ENCODE measurements at regions not wholly inside any gene's neighbourhood (a gene's known extent, or its start where the extent isn't known, plus 50 kb on each side); places are given as distances from the start of the nearest gene placed in this dataset.
A peak's percentile ranks its signal among the peaks of the same experiment; 100 is the strongest.
"Not testable (repeated sequence)": the region's sequence is repeated elsewhere in the genome, so short reads cannot be mapped to it uniquely, and the experiment has no call there.

DNA sequence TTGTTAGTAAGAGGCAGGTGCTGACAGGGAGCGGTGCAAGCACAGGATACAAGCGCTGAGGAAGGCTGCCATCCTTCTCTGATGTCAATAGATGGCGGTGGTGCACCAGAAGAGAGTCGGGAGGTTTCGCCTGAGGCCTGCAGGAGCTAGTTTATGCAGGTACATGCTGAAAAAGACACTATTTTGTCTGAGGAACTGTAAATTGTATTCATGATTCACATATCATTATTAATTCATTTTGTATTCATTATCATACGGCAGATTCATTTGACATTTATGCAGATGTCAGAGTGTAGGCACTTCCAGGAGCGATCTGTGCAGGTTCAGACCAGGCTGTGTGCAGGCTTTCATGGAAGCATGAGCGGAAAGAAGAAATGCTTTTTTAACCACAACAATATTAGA is 824.0 kb downstream of the STIM2 start:
- 37% methylated on average over 8 of the region's 8 CpGs for WGBS
- DNase-seq (ENCODE audit: extremely low spot score): no peak
- H3K9me3 ChIP-seq: no peaks in the 10 kb centered on the region
- no peak overlapping the region for H3K4me3 ChIP-seq
- no peak overlapping the region for H3K27ac ChIP-seq (replicated peaks in 1 of 4)
- no peaks in the 10 kb centered on the region for H3K36me3 ChIP-seq
- H3K4me1 ChIP-seq: no peaks in the 10 kb centered on the region
- intact Hi-C loops (cut with DNase I): no loop called here
- TF ChIP-seq POLR2A (IDR thresholded peaks at IDR 0.05; ENCODE audit: low read depth): no peak
- TF ChIP-seq, protein P1, sequence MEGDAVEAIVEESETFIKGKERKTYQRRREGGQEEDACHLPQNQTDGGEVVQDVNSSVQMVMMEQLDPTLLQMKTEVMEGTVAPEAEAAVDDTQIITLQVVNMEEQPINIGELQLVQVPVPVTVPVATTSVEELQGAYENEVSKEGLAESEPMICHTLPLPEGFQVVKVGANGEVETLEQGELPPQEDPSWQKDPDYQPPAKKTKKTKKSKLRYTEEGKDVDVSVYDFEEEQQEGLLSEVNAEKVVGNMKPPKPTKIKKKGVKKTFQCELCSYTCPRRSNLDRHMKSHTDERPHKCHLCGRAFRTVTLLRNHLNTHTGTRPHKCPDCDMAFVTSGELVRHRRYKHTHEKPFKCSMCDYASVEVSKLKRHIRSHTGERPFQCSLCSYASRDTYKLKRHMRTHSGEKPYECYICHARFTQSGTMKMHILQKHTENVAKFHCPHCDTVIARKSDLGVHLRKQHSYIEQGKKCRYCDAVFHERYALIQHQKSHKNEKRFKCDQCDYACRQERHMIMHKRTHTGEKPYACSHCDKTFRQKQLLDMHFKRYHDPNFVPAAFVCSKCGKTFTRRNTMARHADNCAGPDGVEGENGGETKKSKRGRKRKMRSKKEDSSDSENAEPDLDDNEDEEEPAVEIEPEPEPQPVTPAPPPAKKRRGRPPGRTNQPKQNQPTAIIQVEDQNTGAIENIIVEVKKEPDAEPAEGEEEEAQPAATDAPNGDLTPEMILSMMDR (IDR thresholded peaks at IDR 0.05): peak; percentile 39 to 78 (median 59)
- H3K27me3 ChIP-seq: no peaks in the 10 kb centered on the region

DNA sequence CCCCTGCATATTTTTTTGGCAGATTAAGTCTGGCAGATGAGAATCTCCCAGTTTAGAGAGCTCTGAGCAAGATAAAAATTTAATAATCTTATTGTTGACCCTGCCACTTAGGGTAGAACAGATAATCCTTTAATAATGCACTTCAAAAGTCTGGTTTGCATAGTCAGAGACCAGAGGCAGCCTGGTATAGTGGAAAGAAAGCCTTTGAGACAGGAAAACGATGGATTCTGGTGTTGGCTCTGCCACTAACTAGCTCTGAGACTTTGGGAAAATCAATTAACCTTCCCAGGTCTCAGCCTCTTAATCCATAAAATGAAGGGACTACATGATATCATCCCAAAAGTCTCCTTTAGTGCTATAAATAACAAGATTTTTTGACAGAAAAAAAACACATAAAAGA is 824.5 kb downstream of the STIM2 start:
- Histone ChIP-seq H3K4me1 (no peaks in the 10 kb centered on the region), H3K4me3 (no peak overlapping the region), H3K27me3 (no peaks in the 10 kb centered on the region), H3K27ac (replicated peaks in 1 of 4) (no peak overlapping the region), H3K9me3 (no peaks in the 10 kb centered on the region), H3K36me3 (no peaks in the 10 kb centered on the region)
- no peak for DNase-seq (ENCODE audit: extremely low spot score)
- WGBS: 58% methylated on average over 1 of the region's 1 CpG
- no peak for TF ChIP-seq EP300 (IDR thresholded peaks at IDR 0.05)
- TF ChIP-seq POLR2A (IDR thresholded peaks at IDR 0.05; ENCODE audit: low read depth): no peak
- TF ChIP-seq POLR2AphosphoS5 (IDR thresholded peaks at IDR 0.05): no peak
- TF ChIP-seq, protein P1 (IDR thresholded peaks at IDR 0.05): no peak
- intact Hi-C loops (cut with DNase I): no loop called here

- Histone ChIP-seq H3K27me3 (no peaks in the 10 kb centered on the region), H3K4me1 (no peaks in the 10 kb centered on the region), H3K4me3 (no peak overlapping the region), H3K36me3 (no peaks in the 10 kb centered on the region), H3K27ac (replicated peaks in 1 of 4) (no peak overlapping the region), H3K9me3 (no peaks in the 10 kb centered on the region)
- no peak for DNase-seq (ENCODE audit: extremely low spot score)
- intact Hi-C loops (cut with DNase I): no loop called here
- no peak for TF ChIP-seq POLR2AphosphoS5 (IDR thresholded peaks at IDR 0.05)
- TF ChIP-seq, protein P1 (IDR thresholded peaks at IDR 0.05): no peak
- no peak for TF ChIP-seq EP300 (IDR thresholded peaks at IDR 0.05)
- TF ChIP-seq POLR2A (IDR thresholded peaks at IDR 0.05; ENCODE audit: low read depth): no peak
Observed at GRCh38 chr4:27685947-27686346, 825.3 kb downstream of the STIM2 start.

DNA sequence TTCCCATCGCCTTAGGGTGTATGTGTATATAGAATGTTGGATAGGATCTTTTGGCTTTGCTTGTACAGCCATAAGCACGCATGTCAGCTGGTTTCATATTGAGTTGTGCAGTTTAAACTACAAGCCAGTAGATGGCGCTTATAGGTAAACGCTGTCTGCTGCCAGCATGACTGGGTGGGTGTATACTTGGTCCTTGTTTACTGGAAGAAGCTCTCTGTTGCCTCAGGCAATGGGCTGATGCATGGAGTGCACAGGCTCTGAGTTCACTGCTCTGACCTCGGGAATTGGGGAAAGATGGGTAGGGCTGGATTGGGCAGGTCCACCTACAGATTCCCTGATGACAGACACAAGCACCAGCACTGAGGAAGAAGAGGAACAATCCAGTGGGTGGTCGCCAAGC is 831.5 kb downstream of the STIM2 start:
- DNase-seq (ENCODE audit: extremely low spot score): no peak
- Histone ChIP-seq H3K4me3 (no peak overlapping the region), H3K36me3 (no peaks in the 10 kb centered on the region), H3K4me1 (no peaks in the 10 kb centered on the region), H3K9me3 (no peaks in the 10 kb centered on the region), H3K27ac (replicated peaks in 1 of 4) (no peak overlapping the region), H3K27me3 (no peaks in the 10 kb centered on the region)
- WGBS: 39% methylated on average over 6 of the region's 6 CpGs
- intact Hi-C loops (cut with DNase I): no loop called here
- TF ChIP-seq, protein P1 (IDR thresholded peaks at IDR 0.05): peak in 1 of 3 experiments; percentile 32
- no peak for TF ChIP-seq POLR2A (IDR thresholded peaks at IDR 0.05; ENCODE audit: low read depth)

GRCh38 chr4:27692868-27693634 is 832.4 kb downstream of the STIM2 start:
- no peaks in the 10 kb centered on the region for H3K36me3 ChIP-seq
- TF ChIP-seq POLR2A (IDR thresholded peaks at IDR 0.05; ENCODE audit: low read depth): no peak
- TF ChIP-seq EP300 (IDR thresholded peaks at IDR 0.05): no peak
- TF ChIP-seq, protein P1 (IDR thresholded peaks at IDR 0.05): no peak
- TF ChIP-seq POLR2AphosphoS5 (IDR thresholded peaks at IDR 0.05): no peak
- no peaks in the 10 kb centered on the region for H3K9me3 ChIP-seq
- intact Hi-C loops (cut with DNase I): no loop called here
- DNase-seq (ENCODE audit: extremely low spot score): no peak
- no peak overlapping the region for H3K27ac ChIP-seq (replicated peaks in 1 of 4)
- WGBS: 70% methylated on average over 6 of the region's 6 CpGs
- H3K4me3 ChIP-seq: no peak overlapping the region
- H3K4me1 ChIP-seq: no peaks in the 10 kb centered on the region
- H3K27me3 ChIP-seq: no peaks in the 10 kb centered on the region

DNA sequence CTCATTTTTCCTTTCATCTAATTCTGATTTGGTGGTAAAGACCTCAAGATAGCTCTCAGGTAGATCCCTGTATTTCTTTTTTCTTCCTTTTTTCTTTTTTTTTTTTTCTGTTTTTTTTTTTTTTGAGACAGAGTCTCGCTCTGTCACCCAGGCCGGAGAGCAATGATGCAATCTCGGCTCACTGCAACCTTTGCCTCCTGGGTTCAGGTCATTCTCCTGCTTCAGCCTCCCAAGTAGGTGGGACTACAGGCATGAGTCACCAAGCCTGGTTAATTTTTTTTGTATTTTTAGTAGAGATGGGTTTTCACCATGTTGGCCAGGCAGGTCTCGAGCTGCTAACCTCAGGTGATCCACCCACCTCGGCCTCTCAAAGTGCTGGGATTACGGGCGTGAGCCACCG is 835.6 kb downstream of the STIM2 start:
- DNase-seq (ENCODE audit: extremely low spot score); H3K4me1 ChIP-seq; H3K4me3 ChIP-seq; intact Hi-C loops (cut with DNase I); H3K9me3 ChIP-seq; H3K27me3 ChIP-seq; H3K27ac ChIP-seq (replicated peaks in 1 of 4); H3K36me3 ChIP-seq: not testable (repeated sequence)
- 94% methylated on average over 8 of the region's 8 CpGs for WGBS

Measured in esophagus muscularis mucosa (tissue), 4 donors.